CD14-positive monocyte (primary cell): ENCODE measurements at regions not wholly inside any gene's neighbourhood (a gene's known extent, or its start where the extent isn't known, plus 50 kb on each side); places are given as distances from the start of the nearest gene placed in this dataset.

Experiments
- DNase-seq, 3 donors: peaks; one replicate each; pipeline ENCODE4 v3.0.0-alpha.2; 2011 to 2022
- H2AFZ ChIP-seq: 2 replicates; pipeline ENCODE4 v1.6.0; 2012; ENCODE audit warnings: mild to moderate bottlenecking, low read depth, low read length, inconsistent platforms; ENCODE audit not compliant: insufficient read depth, poor library complexity, severe bottlenecking
- H3K27ac ChIP-seq, 2 donors: 1 replicate in 1 of 2; 2 replicates in 1 of 2; pipeline ENCODE4 v1.5.1; 2012 to 2013; ENCODE audit warnings: low read length in 2 of 2, control low read depth in 1 of 2, inconsistent platforms in 1 of 2, low read depth in 1 of 2, mild to moderate bottlenecking in 1 of 2
- H3K27me3 ChIP-seq, 2 donors: one replicate each; pipeline versions ENCODE4 v1.6.0 to v1.6.1; 2011 to 2013; ENCODE audit warnings: low read length in 2 of 2; ENCODE audit not compliant: control insufficient read depth in 2 of 2, insufficient read depth in 2 of 2
- H3K36me3 ChIP-seq, 2 donors: replicated peaks in 1 of 2; 1 replicate in 1 of 2; 2 replicates in 1 of 2; pipeline versions ENCODE4 v1.5.1 to v1.6.1; 2012 to 2013; ENCODE audit warnings: low read length in 2 of 2, control low read depth in 1 of 2, inconsistent platforms in 1 of 2, mild to moderate bottlenecking in 1 of 2; ENCODE audit not compliant: insufficient read depth in 2 of 2, control insufficient read depth in 1 of 2
- H3K4me1 ChIP-seq, 2 donors: 1 replicate in 1 of 2; 2 replicates in 1 of 2; pipeline versions ENCODE4 v1.5.1 to v1.6.1; 2012 to 2013; ENCODE audit warnings: low read length in 2 of 2, control low read depth in 1 of 2, inconsistent platforms in 1 of 2, mild to moderate bottlenecking in 1 of 2, moderate library complexity in 1 of 2; ENCODE audit not compliant: insufficient read depth in 2 of 2, control insufficient read depth in 1 of 2
- H3K4me2 ChIP-seq: replicated peaks from 2 replicates; pipeline ENCODE3; 2012; ENCODE audit warnings: low read length, moderate library complexity, mild to moderate bottlenecking; ENCODE audit not compliant: poor library complexity, severe bottlenecking; ENCODE audit errors: extremely low read depth
- H3K4me3 ChIP-seq, 3 experiments: fragments of 200-600 bp in 1 of 3; sonication (generic) in 1 of 3; replicated peaks in 1 of 3; 1 replicate in 2 of 3; 2 replicates in 1 of 3; pipeline ENCODE4 v1.5.1; 2011 to 2013; ENCODE audit warnings: low read length in 3 of 3, mild to moderate bottlenecking in 3 of 3, control low read depth in 2 of 3, low read depth in 2 of 3, inconsistent platforms in 1 of 3, moderate library complexity in 1 of 3
- H3K79me2 ChIP-seq: 2 replicates; pipeline ENCODE4 v1.6.0; 2012; ENCODE audit warnings: mild to moderate bottlenecking, control low read depth, inconsistent platforms, low read length, moderate library complexity; ENCODE audit not compliant: insufficient read depth
- H3K9ac ChIP-seq: 2 replicates; pipeline ENCODE4 v1.6.0; 2017; ENCODE audit warnings: low read length, mild to moderate bottlenecking; ENCODE audit not compliant: insufficient read depth, poor library complexity, severe bottlenecking
- H3K9me3 ChIP-seq, 2 donors: replicated peaks in 1 of 2; 1 replicate in 1 of 2; 2 replicates in 1 of 2; pipeline versions ENCODE4 v1.5.1 to v1.6.1; 2012 to 2013; ENCODE audit warnings: low read length in 2 of 2, control low read depth in 1 of 2; ENCODE audit not compliant: control insufficient read depth in 1 of 2, insufficient read depth in 1 of 2
- H4K20me1 ChIP-seq: 2 replicates; pipeline ENCODE4 v1.6.0; 2012; ENCODE audit warnings: mild to moderate bottlenecking, low read length, control low read depth, moderate library complexity; ENCODE audit not compliant: insufficient read depth
- H3K27ac Mint-ChIP-seq, 7 donors: one replicate each; pipeline ENCODE4 v1.8.0; 2020; ENCODE audit warnings: mild to moderate bottlenecking in 7 of 7, mixed read lengths in 7 of 7, moderate library complexity in 6 of 7, inconsistent platforms in 2 of 7
- H3K27me3 Mint-ChIP-seq, 3 donors: one replicate each; pipeline ENCODE4 v1.8.0; 2021 to 2022; ENCODE audit warnings: low read depth in 3 of 3, mild to moderate bottlenecking in 3 of 3, mixed read lengths in 3 of 3, moderate library complexity in 3 of 3, inconsistent platforms in 1 of 3
- H3K36me3 Mint-ChIP-seq, 2 donors: one replicate each; pipeline ENCODE4 v1.8.0; 2020; ENCODE audit warnings: mixed read lengths in 2 of 2, inconsistent platforms in 1 of 2, mild to moderate bottlenecking in 1 of 2
- H3K4me1 Mint-ChIP-seq: one replicate; pipeline ENCODE4 v1.8.0; 2020; ENCODE audit warnings: mild to moderate bottlenecking, mixed read lengths
- H3K4me3 Mint-ChIP-seq, 2 donors: one replicate each; pipeline ENCODE4 v1.8.0; 2020; ENCODE audit warnings: mild to moderate bottlenecking in 2 of 2, mixed read lengths in 2 of 2, moderate library complexity in 1 of 2
- H3K9me3 Mint-ChIP-seq, 7 donors: one replicate each; pipeline ENCODE4 v1.8.0; 2020 to 2022; ENCODE audit warnings: mixed read lengths in 7 of 7, mild to moderate bottlenecking in 6 of 7, moderate library complexity in 6 of 7, inconsistent platforms in 2 of 7
- WGBS: methylation state at CpG from one replicate; pipeline ENCODE4 v1.1.5; 2013; ENCODE audit warnings: missing lambda C conversion rate; ENCODE audit not compliant: insufficient coverage; 5-methylcytosine and 5-hydroxymethylcytosine counted together
- intact Hi-C, 2 donors: fragments of 100-400 bp; cut with micrococcal nuclease; formaldehyde crosslinking; loops; one replicate each; pipeline versions ENCODE4 v1.15.0 to v1.15.1; 2023
- TF ChIP-seq, protein P1 (sequence below): fragments of 200-600 bp; IDR thresholded peaks from one replicate; pipeline ENCODE4 v1.8.0; 2022; ENCODE audit warnings: antibody characterized with exemption, mild to moderate bottlenecking

GRCh38 chr2:103627301-103627700, 865.5 kb downstream of the TMEM182 start:
- no peak overlapping the region for H3K27ac ChIP-seq
- no peak overlapping the region for H3K27ac Mint-ChIP-seq
- TF ChIP-seq, protein P1, sequence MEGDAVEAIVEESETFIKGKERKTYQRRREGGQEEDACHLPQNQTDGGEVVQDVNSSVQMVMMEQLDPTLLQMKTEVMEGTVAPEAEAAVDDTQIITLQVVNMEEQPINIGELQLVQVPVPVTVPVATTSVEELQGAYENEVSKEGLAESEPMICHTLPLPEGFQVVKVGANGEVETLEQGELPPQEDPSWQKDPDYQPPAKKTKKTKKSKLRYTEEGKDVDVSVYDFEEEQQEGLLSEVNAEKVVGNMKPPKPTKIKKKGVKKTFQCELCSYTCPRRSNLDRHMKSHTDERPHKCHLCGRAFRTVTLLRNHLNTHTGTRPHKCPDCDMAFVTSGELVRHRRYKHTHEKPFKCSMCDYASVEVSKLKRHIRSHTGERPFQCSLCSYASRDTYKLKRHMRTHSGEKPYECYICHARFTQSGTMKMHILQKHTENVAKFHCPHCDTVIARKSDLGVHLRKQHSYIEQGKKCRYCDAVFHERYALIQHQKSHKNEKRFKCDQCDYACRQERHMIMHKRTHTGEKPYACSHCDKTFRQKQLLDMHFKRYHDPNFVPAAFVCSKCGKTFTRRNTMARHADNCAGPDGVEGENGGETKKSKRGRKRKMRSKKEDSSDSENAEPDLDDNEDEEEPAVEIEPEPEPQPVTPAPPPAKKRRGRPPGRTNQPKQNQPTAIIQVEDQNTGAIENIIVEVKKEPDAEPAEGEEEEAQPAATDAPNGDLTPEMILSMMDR = no peak
- H3K4me2 ChIP-seq = no peak overlapping the region
- H4K20me1 ChIP-seq = no peaks in the 10 kb centered on the region
- H3K27me3 Mint-ChIP-seq = no peaks in the 10 kb centered on the region
- no peaks in the 10 kb centered on the region for H3K79me2 ChIP-seq
- WGBS = no CpG with 5 or more reads among the region's 1 CpG
- intact Hi-C loops = no loop called here
- H3K4me1 Mint-ChIP-seq = no peaks in the 10 kb centered on the region
- H3K4me1 ChIP-seq = no peaks in the 10 kb centered on the region
- H3K27me3 ChIP-seq = no peaks in the 10 kb centered on the region
- H3K36me3 ChIP-seq = no peaks in the 10 kb centered on the region
- H3K9me3 Mint-ChIP-seq = peaks cover 0 to 9% (median 1%) of the 10 kb centered on the region in 7 donors
- H3K36me3 Mint-ChIP-seq = no peaks in the 10 kb centered on the region
- H3K9me3 ChIP-seq = peaks cover 0 to 3% of the 10 kb centered on the region in 2 donors
- no peak overlapping the region for H3K4me3 ChIP-seq
- no peak overlapping the region for H3K4me3 Mint-ChIP-seq
- DNase-seq = no peak
- H2AFZ ChIP-seq = no peak overlapping the region
- no peak overlapping the region for H3K9ac ChIP-seq

- Mint-ChIP-seq H3K9me3 (peaks cover 0 to 6% (median 0%) of the 10 kb centered on the region in 7 donors), H3K27ac (no peak overlapping the region), H3K4me3 (no peak overlapping the region), H3K36me3 (no peaks in the 10 kb centered on the region), H3K4me1 (no peaks in the 10 kb centered on the region), H3K27me3 (no peaks in the 10 kb centered on the region)
- intact Hi-C loops = no loop called here
- no peaks in the 10 kb centered on the region for H3K79me2 ChIP-seq
- no peak overlapping the region for H2AFZ ChIP-seq
- H3K9ac ChIP-seq = no peak overlapping the region
- no peak for DNase-seq
- no peak overlapping the region for H3K27ac ChIP-seq
- H3K4me1 ChIP-seq = no peaks in the 10 kb centered on the region
- H3K4me3 ChIP-seq = no peak overlapping the region
- H3K27me3 ChIP-seq = no peaks in the 10 kb centered on the region
- 17% methylated on average over 1 of the region's 2 CpGs for WGBS
- TF ChIP-seq, protein P1 = no peak
- no peaks in the 10 kb centered on the region for H4K20me1 ChIP-seq
- no peak overlapping the region for H3K4me2 ChIP-seq
- no peaks in the 10 kb centered on the region for H3K36me3 ChIP-seq
- H3K9me3 ChIP-seq = peaks cover 2 to 12% of the 10 kb centered on the region in 2 donors
These were observed 877.1 kb downstream of the TMEM182 start for GRCh38 chr2:103638978-103639377.
